B cell (primary cell): ENCODE measurements at regions not wholly inside any gene's neighbourhood (a gene's known extent, or its start where the extent isn't known, plus 50 kb on each side); places are given as distances from the start of the nearest gene placed in this dataset.
"Not testable (repeated sequence)": the region's sequence is repeated elsewhere in the genome, so short reads cannot be mapped to it uniquely, and the experiment has no call there.

Experiments used
- ATAC-seq: fragments of 200-7000 bp; cut with Tn5 transposase; one replicate; pipeline ENCODE4 v1.10.0; 2021; ENCODE audit warnings: low read depth, mild to moderate bottlenecking, moderate number of reproducible peaks, moderate library complexity
- CTCF ChIA-PET: fragments of 350-600 bp; sonication (Branson Sonifier 250); formaldehyde crosslinking; loops from one replicate; lab custom pipeline; 2021; ENCODE audit warnings: antibody characterized with exemption, inconsistent platforms; lab: Charles Lee
- POLR2A ChIA-PET: fragments of 350-600 bp; sonication (Branson Sonifier 250); formaldehyde crosslinking; loops from one replicate; lab custom pipeline; 2021; ENCODE audit warnings: antibody characterized with exemption; lab: Charles Lee
- DNase-seq: peaks from one replicate; pipeline ENCODE4 v3.0.0; 2013
- H2AFZ ChIP-seq: 2 replicates; pipeline ENCODE4 v1.6.1; 2012; ENCODE audit warnings: mild to moderate bottlenecking, low read depth, low read length; ENCODE audit not compliant: insufficient read depth, poor library complexity, severe bottlenecking
- H3K27ac ChIP-seq, 2 donors: 1 replicate in 1 of 2; 2 replicates in 1 of 2; pipeline ENCODE4 v1.5.1; 2012 to 2013; ENCODE audit warnings: low read length in 2 of 2, mild to moderate bottlenecking in 2 of 2, moderate library complexity in 1 of 2
- H3K27me3 ChIP-seq, 4 experiments: fragments of 200-600 bp in 1 of 4; sonication (generic) in 1 of 4; replicated peaks in 1 of 4; 1 replicate in 2 of 4; 2 replicates in 2 of 4; pipeline versions ENCODE4 v1.6.1 to v1.7.0; 2013 to 2016; ENCODE audit warnings: low read length in 3 of 4, mild to moderate bottlenecking in 2 of 4, mixed read lengths in 1 of 4, moderate library complexity in 1 of 4; ENCODE audit not compliant: insufficient read depth in 4 of 4, control insufficient read depth in 3 of 4; ENCODE audit errors: control extremely low read depth in 1 of 4
- H3K36me3 ChIP-seq, 2 experiments: replicated peaks in 1 of 2; 1 replicate in 1 of 2; 2 replicates in 1 of 2; pipeline versions ENCODE4 v1.6.1 to v1.7.1; 2013; ENCODE audit warnings: low read length in 1 of 2; ENCODE audit not compliant: insufficient read depth in 2 of 2, control insufficient read depth in 1 of 2; ENCODE audit errors: control extremely low read depth in 1 of 2, extremely low read depth in 1 of 2
- H3K4me1 ChIP-seq, 2 donors: fragments of 200-600 bp in 1 of 2; sonication (generic) in 1 of 2; 1 replicate in 1 of 2; 2 replicates in 1 of 2; pipeline versions ENCODE4 v1.5.1 to v1.6.1; 2013 to 2017; ENCODE audit warnings: low read length in 2 of 2; ENCODE audit not compliant: control insufficient read depth in 2 of 2, insufficient read depth in 2 of 2
- H3K4me2 ChIP-seq: replicated peaks from 2 replicates; pipeline ENCODE3; 2012; ENCODE audit warnings: mild to moderate bottlenecking, low read depth, low read length; ENCODE audit not compliant: poor library complexity, severe bottlenecking
- H3K4me3 ChIP-seq, 5 experiments: fragments of 200-600 bp in 1 of 5; sonication (generic) in 1 of 5; 1 replicate in 3 of 5; 2 replicates in 2 of 5; pipeline versions ENCODE4 v1.5.1 to v1.7.0; 2011 to 2016; ENCODE audit warnings: low read length in 4 of 5, mild to moderate bottlenecking in 4 of 5, low read depth in 2 of 5, control low read depth in 1 of 5, moderate library complexity in 1 of 5; ENCODE audit not compliant: insufficient read depth in 1 of 5; ENCODE audit errors: control extremely low read depth in 1 of 5, extremely low read depth in 1 of 5
- H3K79me2 ChIP-seq: fragments of 200-600 bp; sonication (generic); one replicate; pipeline ENCODE4 v1.6.0; 2016; ENCODE audit warnings: low read length; ENCODE audit not compliant: control insufficient read depth, insufficient read depth
- H3K9ac ChIP-seq: fragments of 200-600 bp; sonication (generic); 2 replicates; pipeline ENCODE4 v1.6.1; 2017; ENCODE audit warnings: mild to moderate bottlenecking, low read length, moderate library complexity
- H3K9me3 ChIP-seq, 3 donors: one replicate each; pipeline versions ENCODE4 v1.6.1 to v1.7.1; 2013; ENCODE audit warnings: low read length in 2 of 3; ENCODE audit not compliant: control insufficient read depth in 2 of 3, insufficient read depth in 1 of 3; ENCODE audit errors: control extremely low read depth in 1 of 3
- H4K20me1 ChIP-seq: 2 replicates; pipeline ENCODE4 v1.6.0; 2012; ENCODE audit warnings: mild to moderate bottlenecking, low read length; ENCODE audit not compliant: insufficient read depth, control insufficient read depth, poor library complexity, severe bottlenecking
- H3K27ac Mint-ChIP-seq: one replicate; pipeline ENCODE4 v1.8.0; 2021; ENCODE audit warnings: mixed read lengths
- H3K27me3 Mint-ChIP-seq: one replicate; pipeline ENCODE4 v1.8.0; 2021; ENCODE audit warnings: mixed read lengths
- H3K4me1 Mint-ChIP-seq: one replicate; pipeline ENCODE4 v1.8.0; 2021; ENCODE audit warnings: mixed read lengths
- H3K4me3 Mint-ChIP-seq: one replicate; pipeline ENCODE4 v1.8.0; 2021; ENCODE audit warnings: mixed read lengths
- H3K9me3 Mint-ChIP-seq: one replicate; pipeline ENCODE4 v1.8.0; 2022; ENCODE audit warnings: mixed read lengths; ENCODE audit not compliant: insufficient read depth
- EZH2 ChIP-seq: IDR thresholded peaks from 2 replicates; pipeline ENCODE4 v1.6.1; 2012; ENCODE audit warnings: borderline replicate concordance, low read depth, mild to moderate bottlenecking, moderate library complexity, low read length; ENCODE audit not compliant: insufficient read depth, poor library complexity, severe bottlenecking
- WGBS: methylation state at CpG from one replicate; pipeline ENCODE4 v1.1.5; 2013; ENCODE audit warnings: missing lambda C conversion rate; ENCODE audit not compliant: insufficient coverage; 5-methylcytosine and 5-hydroxymethylcytosine counted together
- intact Hi-C: fragments of 100-400 bp; cut with micrococcal nuclease; formaldehyde crosslinking; loops from one replicate; pipeline ENCODE4 v1.10.0; 2022
- TF ChIP-seq, protein P1 (sequence below): fragments of 200-600 bp; IDR thresholded peaks from one replicate; pipeline ENCODE4 v1.8.0; 2022; ENCODE audit warnings: antibody characterized with exemption, mild to moderate bottlenecking

DNA sequence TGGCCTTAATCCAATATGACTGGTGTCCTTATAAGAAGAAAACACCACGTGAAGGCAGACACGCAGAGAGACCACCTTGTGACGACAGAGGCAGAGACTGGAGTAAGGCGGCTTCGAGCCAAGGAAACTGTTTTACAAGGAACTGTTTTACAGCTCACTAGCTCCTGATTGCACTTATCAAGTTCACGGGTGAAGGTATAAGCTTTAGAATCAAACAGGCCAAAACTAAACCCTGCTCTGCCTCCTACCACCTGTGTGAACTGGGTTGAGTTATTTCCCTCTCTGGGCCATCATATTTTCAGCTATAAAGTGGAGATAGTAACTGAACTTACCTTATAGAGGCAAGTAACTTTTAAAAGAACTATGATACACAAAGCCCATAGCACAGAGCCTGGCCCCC, 166.9 kb upstream of the NFIA start:
- H3K27me3 ChIP-seq: no peaks in the 10 kb centered on the region
- no peaks in the 10 kb centered on the region for H4K20me1 ChIP-seq
- H3K4me1 ChIP-seq: no peaks in the 10 kb centered on the region
- no peak overlapping the region for H3K27ac Mint-ChIP-seq
- no peak overlapping the region for H3K4me3 ChIP-seq
- no peaks in the 10 kb centered on the region for H3K9me3 ChIP-seq
- peaks cover 3% of the 10 kb centered on the region for H3K9me3 Mint-ChIP-seq
- 93% methylated on average over 5 of the region's 6 CpGs for WGBS
- no peak for TF ChIP-seq EZH2
- TF ChIP-seq, protein P1, sequence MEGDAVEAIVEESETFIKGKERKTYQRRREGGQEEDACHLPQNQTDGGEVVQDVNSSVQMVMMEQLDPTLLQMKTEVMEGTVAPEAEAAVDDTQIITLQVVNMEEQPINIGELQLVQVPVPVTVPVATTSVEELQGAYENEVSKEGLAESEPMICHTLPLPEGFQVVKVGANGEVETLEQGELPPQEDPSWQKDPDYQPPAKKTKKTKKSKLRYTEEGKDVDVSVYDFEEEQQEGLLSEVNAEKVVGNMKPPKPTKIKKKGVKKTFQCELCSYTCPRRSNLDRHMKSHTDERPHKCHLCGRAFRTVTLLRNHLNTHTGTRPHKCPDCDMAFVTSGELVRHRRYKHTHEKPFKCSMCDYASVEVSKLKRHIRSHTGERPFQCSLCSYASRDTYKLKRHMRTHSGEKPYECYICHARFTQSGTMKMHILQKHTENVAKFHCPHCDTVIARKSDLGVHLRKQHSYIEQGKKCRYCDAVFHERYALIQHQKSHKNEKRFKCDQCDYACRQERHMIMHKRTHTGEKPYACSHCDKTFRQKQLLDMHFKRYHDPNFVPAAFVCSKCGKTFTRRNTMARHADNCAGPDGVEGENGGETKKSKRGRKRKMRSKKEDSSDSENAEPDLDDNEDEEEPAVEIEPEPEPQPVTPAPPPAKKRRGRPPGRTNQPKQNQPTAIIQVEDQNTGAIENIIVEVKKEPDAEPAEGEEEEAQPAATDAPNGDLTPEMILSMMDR: no peak
- ChIA-PET CTCF (no interaction called here), POLR2A (no interaction called here)
- no peak overlapping the region for H3K4me2 ChIP-seq
- no peaks in the 10 kb centered on the region for H3K79me2 ChIP-seq
- H3K27ac ChIP-seq: no peak overlapping the region
- intact Hi-C loops: no loop called here
- no peaks in the 10 kb centered on the region for H3K4me1 Mint-ChIP-seq
- DNase-seq (no peak), ATAC-seq (no peak)
- H3K36me3 ChIP-seq: no peaks in the 10 kb centered on the region
- no peak overlapping the region for H3K4me3 Mint-ChIP-seq
- H2AFZ ChIP-seq: no peak overlapping the region
- H3K27me3 Mint-ChIP-seq: peaks cover 12% of the 10 kb centered on the region
- H3K9ac ChIP-seq: no peak overlapping the region

DNA sequence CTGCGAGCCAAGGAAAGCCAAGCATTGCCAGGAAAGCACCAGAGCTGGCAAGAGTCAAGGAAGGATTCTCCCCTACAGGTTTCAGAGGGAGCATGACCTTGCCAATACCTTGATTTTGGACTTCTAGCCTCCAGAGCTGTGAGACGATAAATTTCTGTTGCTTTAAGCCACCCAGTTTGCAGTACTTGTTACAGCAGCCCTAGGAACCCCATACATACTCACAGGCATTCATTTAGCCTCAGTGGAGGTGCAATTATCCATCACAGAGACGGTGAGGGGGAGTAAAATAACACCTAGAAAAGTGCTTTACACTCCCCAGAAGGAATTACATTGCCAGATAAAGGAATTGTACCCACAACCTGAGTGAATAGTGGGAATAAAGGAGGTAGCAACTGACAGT, 167.4 kb upstream of the NFIA start:
- Histone ChIP-seq H2AFZ (no peak overlapping the region), H3K4me3 (no peak overlapping the region), H3K4me2 (no peak overlapping the region), H4K20me1 (no peaks in the 10 kb centered on the region), H3K9me3 (no peaks in the 10 kb centered on the region), H3K36me3 (no peaks in the 10 kb centered on the region), H3K9ac (no peak overlapping the region), H3K27ac (no peak overlapping the region), H3K4me1 (no peaks in the 10 kb centered on the region), H3K27me3 (no peaks in the 10 kb centered on the region), H3K79me2 (no peaks in the 10 kb centered on the region)
- Mint-ChIP-seq H3K4me3 (no peak overlapping the region), H3K27me3 (peaks cover 12% of the 10 kb centered on the region), H3K27ac (no peak overlapping the region), H3K9me3 (peaks cover 3% of the 10 kb centered on the region), H3K4me1 (no peaks in the 10 kb centered on the region)
- ATAC-seq (no peak), DNase-seq (no peak)
- CTCF ChIA-PET: no interaction called here
- no peak for TF ChIP-seq EZH2
- POLR2A ChIA-PET: no interaction called here
- 87% methylated on average over 2 of the region's 3 CpGs for WGBS
- intact Hi-C loops: no loop called here

DNA sequence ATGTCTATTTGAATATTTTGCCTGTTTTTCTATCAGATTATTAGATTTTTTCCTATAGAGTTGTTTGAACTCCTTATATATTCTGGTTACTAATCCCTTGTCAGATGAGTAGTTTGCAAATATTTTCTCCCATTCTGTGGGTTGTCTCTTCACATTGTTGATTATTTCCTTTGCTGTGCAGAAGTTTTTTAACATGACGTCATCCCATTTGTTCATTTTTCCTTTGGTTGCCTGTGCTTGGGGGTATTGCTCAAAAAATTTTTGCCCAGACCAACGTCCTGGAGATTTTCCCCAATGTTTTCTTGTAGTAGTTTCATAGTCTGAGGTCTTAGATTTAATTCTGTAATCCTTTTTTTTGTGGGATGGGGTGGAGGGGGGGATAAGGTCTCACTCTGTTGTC, 168.7 kb upstream of the NFIA start:
- peaks cover 12% of the 10 kb centered on the region for H3K27me3 Mint-ChIP-seq
- ATAC-seq, H3K27ac ChIP-seq, H3K4me3 ChIP-seq, H4K20me1 ChIP-seq, H3K36me3 ChIP-seq, H3K79me2 ChIP-seq, H3K4me1 ChIP-seq, H3K4me2 ChIP-seq, CTCF ChIA-PET, DNase-seq, H3K4me3 Mint-ChIP-seq, H3K9ac ChIP-seq, H3K27ac Mint-ChIP-seq, H3K4me1 Mint-ChIP-seq, H3K9me3 Mint-ChIP-seq, H3K27me3 ChIP-seq, intact Hi-C loops, H3K9me3 ChIP-seq, POLR2A ChIA-PET, H2AFZ ChIP-seq: not testable (repeated sequence)
- no CpG with 5 or more reads among the region's 2 CpGs for WGBS
